ENCODE measurements at regions not wholly inside any gene's neighbourhood (a gene's known extent, or its start where the extent isn't known, plus 50 kb on each side); places are given as distances from the start of the nearest gene placed in this dataset.

DNA sequence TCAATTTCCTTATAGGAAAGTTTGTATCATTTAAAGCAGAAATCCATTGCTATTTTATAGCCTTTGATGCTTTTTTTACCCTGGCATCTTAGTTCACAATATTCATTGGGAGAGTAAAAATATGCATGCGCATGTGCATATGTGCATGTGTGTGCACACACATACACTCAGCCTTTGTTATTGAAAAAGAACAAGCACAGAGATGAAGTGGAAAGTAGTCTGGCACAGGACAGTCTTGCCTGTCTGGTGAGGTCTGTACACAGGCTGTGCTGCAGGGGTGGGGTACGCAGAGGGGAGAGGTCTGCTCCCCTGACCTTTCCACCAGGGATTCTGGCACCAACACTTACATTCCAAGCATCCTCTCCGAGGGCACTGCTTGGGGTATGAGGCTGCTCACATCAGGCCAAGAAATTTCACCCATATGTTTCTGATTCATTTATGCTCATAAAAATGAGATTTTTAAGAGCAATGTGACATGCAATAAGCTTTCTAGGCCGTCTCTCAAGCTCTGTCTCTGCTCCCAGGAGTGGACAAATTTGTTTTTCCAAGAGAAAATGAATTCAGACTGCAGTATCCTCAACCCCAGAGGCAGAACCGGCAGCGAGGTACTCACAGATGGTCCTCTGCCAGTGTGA, 237.2 kb downstream of the INSIG2 start:
- H3K4me3 ChIP-seq (replicated peaks; ENCODE audit: low read depth, low read length) = no peak overlapping the region
- DNase-seq (ENCODE audit: extremely low read depth, low read depth) = no peak
- TF ChIP-seq, protein P1, sequence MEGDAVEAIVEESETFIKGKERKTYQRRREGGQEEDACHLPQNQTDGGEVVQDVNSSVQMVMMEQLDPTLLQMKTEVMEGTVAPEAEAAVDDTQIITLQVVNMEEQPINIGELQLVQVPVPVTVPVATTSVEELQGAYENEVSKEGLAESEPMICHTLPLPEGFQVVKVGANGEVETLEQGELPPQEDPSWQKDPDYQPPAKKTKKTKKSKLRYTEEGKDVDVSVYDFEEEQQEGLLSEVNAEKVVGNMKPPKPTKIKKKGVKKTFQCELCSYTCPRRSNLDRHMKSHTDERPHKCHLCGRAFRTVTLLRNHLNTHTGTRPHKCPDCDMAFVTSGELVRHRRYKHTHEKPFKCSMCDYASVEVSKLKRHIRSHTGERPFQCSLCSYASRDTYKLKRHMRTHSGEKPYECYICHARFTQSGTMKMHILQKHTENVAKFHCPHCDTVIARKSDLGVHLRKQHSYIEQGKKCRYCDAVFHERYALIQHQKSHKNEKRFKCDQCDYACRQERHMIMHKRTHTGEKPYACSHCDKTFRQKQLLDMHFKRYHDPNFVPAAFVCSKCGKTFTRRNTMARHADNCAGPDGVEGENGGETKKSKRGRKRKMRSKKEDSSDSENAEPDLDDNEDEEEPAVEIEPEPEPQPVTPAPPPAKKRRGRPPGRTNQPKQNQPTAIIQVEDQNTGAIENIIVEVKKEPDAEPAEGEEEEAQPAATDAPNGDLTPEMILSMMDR (IDR thresholded peaks at IDR 0.05; ENCODE audit: low read depth, low read length, missing control alignments) = no peak

DNA sequence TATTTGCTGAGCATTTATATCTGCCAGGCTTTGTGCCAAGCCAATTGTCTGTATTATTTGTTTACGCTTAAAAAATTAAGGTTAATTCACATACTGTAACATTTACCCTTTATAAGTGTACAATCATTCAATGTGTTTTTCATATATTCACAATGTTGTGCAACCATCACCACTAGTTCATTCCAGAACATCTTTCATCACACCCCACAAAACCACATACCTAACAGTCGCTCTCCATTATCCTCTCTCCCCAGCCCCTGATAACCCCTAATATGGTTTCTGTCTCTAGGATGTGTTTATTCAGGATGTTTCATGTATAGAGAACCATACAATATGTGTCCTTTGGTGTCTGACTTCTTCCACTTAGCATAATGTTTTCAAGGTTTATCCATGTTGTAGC, 234.1 kb downstream of the INSIG2 start:
- no peak for DNase-seq (ENCODE audit: extremely low read depth, low read depth)

DNA sequence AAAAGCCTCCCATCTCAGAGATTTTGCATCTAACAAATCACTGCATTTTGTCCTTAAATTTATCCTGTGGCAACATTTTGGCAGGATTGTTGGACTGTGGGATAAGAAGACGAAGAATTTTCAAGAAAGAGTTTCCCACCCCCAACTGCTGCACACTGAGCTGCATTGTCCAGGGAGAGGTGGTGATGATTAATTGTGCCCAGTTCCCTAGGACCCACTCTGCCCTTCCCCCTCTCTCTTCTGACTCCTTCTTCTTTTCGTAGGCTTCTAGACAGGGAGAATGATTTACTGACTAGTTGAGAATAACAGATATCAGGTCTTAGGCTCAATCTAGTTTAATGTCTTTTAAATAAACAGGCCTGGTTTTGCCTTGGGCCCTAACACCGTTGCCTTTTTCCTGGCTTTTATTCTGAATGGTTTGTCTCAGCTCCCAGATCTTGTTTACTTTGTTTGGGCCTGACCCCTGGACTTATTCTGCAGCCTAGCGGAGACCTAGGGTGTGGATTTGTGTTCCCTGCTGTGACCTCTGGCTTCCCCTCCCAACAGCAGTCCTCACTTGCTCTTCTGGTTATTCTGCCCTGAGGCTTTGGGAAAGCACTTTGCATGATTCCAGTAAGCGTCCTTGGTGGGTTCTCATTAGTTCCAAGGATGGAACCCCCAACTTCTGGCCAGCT, 233.3 kb downstream of the INSIG2 start:
- DNase-seq (ENCODE audit: extremely low read depth, low read depth) = no peak

More for the DNA sequence above, 234.1 kb downstream of the INSIG2 start:
- TF ChIP-seq, protein P1 (IDR thresholded peaks at IDR 0.05; ENCODE audit: low read depth, low read length, missing control alignments) = no peak
- H3K4me3 ChIP-seq (replicated peaks; ENCODE audit: low read depth, low read length) = no peak overlapping the region

DNA sequence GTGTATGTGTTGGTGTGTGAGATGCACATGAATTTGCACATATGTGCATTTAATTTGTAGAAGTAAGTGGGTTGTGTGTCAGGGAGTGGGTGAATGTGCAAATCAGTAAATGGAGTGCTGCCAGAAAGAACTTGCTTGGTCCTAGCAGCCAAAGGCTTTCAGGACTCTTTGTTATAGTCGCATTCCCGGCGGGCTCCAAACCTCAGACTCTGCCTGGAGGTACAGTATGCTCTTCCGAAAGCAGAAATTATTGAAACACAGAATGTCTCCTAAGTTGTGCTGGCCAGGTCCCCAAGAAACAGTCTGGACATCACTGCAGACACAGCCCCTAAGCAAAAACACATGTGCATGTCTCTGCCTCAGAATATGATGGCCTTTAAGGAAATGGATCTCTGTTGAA, 232.4 kb downstream of the INSIG2 start:
- no peak for DNase-seq (ENCODE audit: extremely low read depth, low read depth)
- H3K4me3 ChIP-seq (replicated peaks; ENCODE audit: low read depth, low read length) = no peak overlapping the region
- TF ChIP-seq, protein P1 (IDR thresholded peaks at IDR 0.05; ENCODE audit: low read depth, low read length, missing control alignments) = no peak

More for the DNA sequence above, 233.3 kb downstream of the INSIG2 start:
- H3K4me3 ChIP-seq (replicated peaks; ENCODE audit: low read depth, low read length) = no peak overlapping the region
- TF ChIP-seq, protein P1 (IDR thresholded peaks at IDR 0.05; ENCODE audit: low read depth, low read length, missing control alignments) = no peak

DNA sequence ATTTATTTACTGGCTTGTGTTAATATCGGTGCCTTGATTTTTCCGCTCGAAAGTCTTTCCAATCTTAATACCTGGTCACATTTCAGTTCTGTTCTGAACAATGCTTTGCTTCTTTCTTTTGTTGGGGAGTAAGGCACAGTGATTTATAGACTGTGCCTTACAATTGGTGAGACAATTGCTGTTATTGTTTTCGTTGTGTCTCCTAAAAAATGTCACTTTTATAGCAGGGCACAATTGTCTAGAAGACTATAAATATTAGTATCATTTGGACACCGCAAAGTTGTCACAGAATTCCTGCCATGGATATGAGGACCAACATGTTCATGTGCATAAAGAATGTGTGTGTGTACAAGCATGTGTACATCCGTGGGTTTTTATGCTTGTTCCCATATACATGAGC, 231.9 kb downstream of the INSIG2 start:
- no peak overlapping the region for H3K4me3 ChIP-seq (replicated peaks; ENCODE audit: low read depth, low read length)
- TF ChIP-seq, protein P1 (IDR thresholded peaks at IDR 0.05; ENCODE audit: low read depth, low read length, missing control alignments) = no peak
- no peak for DNase-seq (ENCODE audit: extremely low read depth, low read depth)

DNA sequence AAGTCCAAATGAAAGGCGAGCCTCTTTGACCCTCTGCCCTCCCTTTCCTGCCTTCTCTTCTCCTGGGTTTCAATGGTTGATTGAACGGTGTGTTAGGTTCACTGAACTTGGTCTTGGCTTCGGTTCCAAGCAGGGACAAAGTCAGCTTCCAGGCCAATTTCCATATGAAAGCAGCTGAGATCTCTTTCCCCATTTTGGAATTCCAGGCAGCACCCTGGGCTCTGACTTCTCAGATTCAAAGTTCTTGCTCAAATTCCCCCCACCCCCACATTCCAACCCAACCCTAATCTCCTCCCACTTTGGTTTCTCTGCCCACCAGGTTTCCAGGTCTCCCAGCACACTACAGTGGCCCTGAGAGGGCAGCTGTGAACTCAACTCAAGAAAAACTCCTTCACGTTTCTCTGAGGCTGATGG, 231.0 kb downstream of the INSIG2 start:
- TF ChIP-seq, protein P1 (IDR thresholded peaks at IDR 0.05; ENCODE audit: low read depth, low read length, missing control alignments) = no peak
- no peak overlapping the region for H3K4me3 ChIP-seq (replicated peaks; ENCODE audit: low read depth, low read length)
- DNase-seq (ENCODE audit: extremely low read depth, low read depth) = no peak
